SK-N-SH (cell line): ENCODE measurements at regions not wholly inside any gene's neighbourhood (a gene's known extent, or its start where the extent isn't known, plus 50 kb on each side); places are given as distances from the start of the nearest gene placed in this dataset.

Source experiments
- CTCF ChIA-PET: fragments of 300-600, 350-600 bp; formaldehyde crosslinking; extraction: SDS; loops from one replicate; lab custom pipeline; 2021; lab: Yijun Ruan, JAX
- POLR2A ChIA-PET: fragments of 350-600 bp; sonication (Branson Sonifier 250); formaldehyde crosslinking; extraction: SDS; loops from one replicate; lab custom pipeline; 2020; ENCODE audit warnings: antibody characterized with exemption, inconsistent platforms; lab: Yijun Ruan, JAX
- DNase-seq: peaks from one replicate; pipeline ENCODE4 v3.0.0; 2012
- H2AFZ ChIP-seq: fragments of 200-600 bp; sonication (generic); 2 replicates; pipeline ENCODE4 v1.8.1; 2016; ENCODE audit warnings: antibody characterized with exemption, mild to moderate bottlenecking, low read depth
- H3F3A ChIP-seq: fragments of 200-600 bp; sonication (generic); replicated peaks from 2 replicates; pipeline ENCODE3; 2016; ENCODE audit warnings: antibody characterized with exemption, mild to moderate bottlenecking; ENCODE audit not compliant: insufficient read depth
- H3K27ac ChIP-seq, 2 experiments: fragments of 200-500 bp in 1 of 2; fragments of 200-600 bp in 1 of 2; sonication (Bioruptor generic) in 1 of 2; sonication (generic), shearing (Covaris generic) in 1 of 2; 2 replicates each; pipeline versions ENCODE4 v1.5.1 to v1.6.1; 2014 to 2016; ENCODE audit warnings: low read depth in 2 of 2, inconsistent platforms in 1 of 2, low read length in 1 of 2, mild to moderate bottlenecking in 1 of 2, mixed read lengths in 1 of 2
- H3K27me3 ChIP-seq: fragments of 200-600 bp; sonication (generic), shearing (Covaris generic); 2 replicates; pipeline ENCODE4 v1.6.1; 2016; ENCODE audit warnings: mixed run types; ENCODE audit not compliant: insufficient read depth
- H3K36me3 ChIP-seq, 2 experiments: fragments of 200-500 bp in 1 of 2; fragments of 200-600 bp in 1 of 2; sonication (Bioruptor generic) in 1 of 2; sonication (generic) in 1 of 2; replicated peaks in 1 of 2; 2 replicates each; pipeline versions ENCODE3 to v1.5.1; 2014 to 2016; ENCODE audit warnings: low read length in 1 of 2, mild to moderate bottlenecking in 1 of 2; ENCODE audit not compliant: insufficient read depth in 2 of 2, control insufficient read depth in 1 of 2
- H3K4me1 ChIP-seq, 2 experiments: fragments of 200-500 bp in 1 of 2; fragments of 200-600 bp in 1 of 2; sonication (Bioruptor generic) in 1 of 2; sonication (generic), shearing (Covaris generic) in 1 of 2; 2 replicates each; pipeline versions ENCODE4 v1.5.1 to v1.6.1; 2014 to 2016; ENCODE audit warnings: low read depth in 1 of 2, low read length in 1 of 2, mixed run types in 1 of 2; ENCODE audit not compliant: insufficient read depth in 2 of 2, control insufficient read depth in 1 of 2
- H3K4me2 ChIP-seq: fragments of 200-600 bp; sonication (generic), shearing (Covaris generic); 2 replicates; pipeline ENCODE4 v1.6.1; 2017; ENCODE audit warnings: mixed run types
- H3K4me3 ChIP-seq, 2 experiments: fragments of 200-500 bp in 1 of 2; fragments of 200-600 bp in 1 of 2; sonication (Bioruptor generic) in 1 of 2; sonication (generic), shearing (Covaris generic) in 1 of 2; 2 replicates each; pipeline versions ENCODE4 v1.5.1 to v1.8.1; 2014 to 2016; ENCODE audit warnings: low read depth in 2 of 2, inconsistent platforms in 1 of 2, low read length in 1 of 2, mild to moderate bottlenecking in 1 of 2, mixed read lengths in 1 of 2, moderate library complexity in 1 of 2
- H3K79me2 ChIP-seq: fragments of 200-600 bp; sonication (generic); 2 replicates; pipeline ENCODE4 v1.8.1; 2017; ENCODE audit warnings: mild to moderate bottlenecking; ENCODE audit not compliant: insufficient read depth
- H3K9ac ChIP-seq: fragments of 200-600 bp; sonication (generic); 2 replicates; pipeline ENCODE4 v1.6.1; 2017; ENCODE audit warnings: mixed run types
- H3K9me2 ChIP-seq: fragments of 200-600 bp; sonication (generic); 2 replicates; pipeline ENCODE4 v1.6.1; 2017; ENCODE audit warnings: mixed run types
- H3K9me3 ChIP-seq: fragments of 200-600 bp; sonication (generic); 2 replicates; pipeline ENCODE4 v1.6.1; 2017; ENCODE audit warnings: mixed run types, mild to moderate bottlenecking, moderate library complexity
- H4K20me1 ChIP-seq: fragments of 200-600 bp; sonication (generic); 2 replicates; pipeline ENCODE4 v1.6.1; 2017; ENCODE audit warnings: mild to moderate bottlenecking, mixed run types; ENCODE audit not compliant: insufficient read depth
- EP300 ChIP-seq, 2 experiments: IDR thresholded peaks; 2 replicates each; pipeline versions ENCODE4 v1.4.0 to v1.6.1; 2012; ENCODE audit warnings: borderline replicate concordance in 1 of 2, low read depth in 1 of 2, low read length in 1 of 2
- EZH2phosphoT487 ChIP-seq: fragments of 200-600 bp; sonication (generic); IDR thresholded peaks from 2 replicates; pipeline ENCODE4 v1.6.1; 2017; ENCODE audit warnings: low read depth, mixed run types, mild to moderate bottlenecking, antibody characterized with exemption, moderate library complexity, borderline replicate concordance
- MEF2A ChIP-seq: IDR thresholded peaks from 2 replicates; pipeline ENCODE4 v1.4.0; 2012; ENCODE audit warnings: low read depth, borderline replicate concordance
- RXRA ChIP-seq: IDR thresholded peaks from 2 replicates; pipeline ENCODE4 v1.4.0; 2012; ENCODE audit warnings: low read depth, mild to moderate bottlenecking, borderline replicate concordance
- SMC3 ChIP-seq: IDR thresholded peaks from 2 replicates; pipeline ENCODE4 v1.6.1; 2012; ENCODE audit warnings: low read depth, low read length, improper control_type of control experiment
- TCF12 ChIP-seq: IDR thresholded peaks from 2 replicates; pipeline ENCODE4 v1.4.0; 2012
- YY1 ChIP-seq: IDR thresholded peaks from 2 replicates; pipeline ENCODE4 v1.4.0; 2012; ENCODE audit warnings: low read depth, mild to moderate bottlenecking
- WGBS: methylation state at CpG from one replicate; pipeline ENCODE4 v1.1.6; 2017; ENCODE audit warnings: low lambda C conversion rate; 5-methylcytosine and 5-hydroxymethylcytosine counted together
- TF ChIP-seq, protein P1 (sequence below): IDR thresholded peaks from 2 replicates; pipeline ENCODE4 v1.6.1; 2012; ENCODE audit warnings: mild to moderate bottlenecking, low read depth, low read length, moderate library complexity
- TF ChIP-seq, protein P2 (sequence below): fragments of 150-350 bp; IDR thresholded peaks from 2 replicates; pipeline ENCODE4 v1.6.1; 2016; ENCODE audit warnings: mild to moderate bottlenecking, low read depth, low read length
- TF ChIP-seq, protein P3 (sequence below): IDR thresholded peaks from 2 replicates; pipeline ENCODE4; 2012
- TF ChIP-seq, protein P4 (sequence below): IDR thresholded peaks from 2 replicates; pipeline ENCODE4 v1.4.0; 2012; ENCODE audit warnings: low read depth, borderline replicate concordance

DNA sequence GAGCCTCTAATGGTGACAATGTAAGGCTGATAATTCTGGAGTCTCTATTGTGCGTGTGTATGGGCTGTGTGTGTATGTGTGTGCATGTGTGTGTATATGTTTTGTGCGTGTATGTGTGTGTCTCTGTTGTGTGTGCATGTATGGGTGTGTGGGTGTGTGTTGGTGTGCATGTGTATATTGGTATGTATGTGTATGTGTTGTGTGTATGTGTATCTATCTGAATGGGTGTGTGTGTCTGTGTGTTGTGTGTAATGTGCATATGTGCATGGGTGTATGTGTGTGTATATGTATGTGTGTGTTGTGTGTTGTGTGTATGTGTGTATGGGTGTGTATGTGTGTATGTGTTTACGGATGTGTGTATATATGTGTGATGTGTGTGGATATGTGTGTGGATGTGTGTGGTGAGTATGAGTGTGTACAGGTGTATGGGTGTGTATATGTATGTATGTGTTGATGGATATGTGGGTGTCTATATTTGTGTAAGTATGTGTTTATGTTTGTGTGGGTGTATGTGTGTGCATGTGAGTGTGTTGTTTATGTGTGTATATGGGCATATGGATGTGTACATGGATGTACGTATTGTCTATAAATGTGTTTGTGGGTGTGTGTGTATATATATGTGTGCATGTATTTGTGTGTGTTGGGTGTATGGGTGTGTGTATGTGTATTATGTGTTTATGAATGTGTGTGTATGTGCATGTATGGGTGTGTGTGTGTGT, 366.7 kb downstream of the UQCRFS1 start:
- Histone ChIP-seq H3K27me3 (no peaks in the 10 kb centered on the region; the same call in 1 of the 2 replicates), H3K4me1 (no peaks in the 10 kb centered on the region), H3K9me2 (no peaks in the 10 kb centered on the region), H3K4me2 (no peak overlapping the region), H4K20me1 (no peaks in the 10 kb centered on the region), H3K9ac (no peak overlapping the region), H3K9me3 (no peaks in the 10 kb centered on the region), H2AFZ (no peak overlapping the region), H3K79me2 (no peaks in the 10 kb centered on the region), H3F3A (no peaks in the 10 kb centered on the region), H3K27ac (no peak overlapping the region), H3K36me3 (no peaks in the 10 kb centered on the region), H3K4me3 (no peak overlapping the region)
- ChIA-PET POLR2A (no interaction called here), CTCF (no interaction called here)
- TF ChIP-seq, protein P1, sequence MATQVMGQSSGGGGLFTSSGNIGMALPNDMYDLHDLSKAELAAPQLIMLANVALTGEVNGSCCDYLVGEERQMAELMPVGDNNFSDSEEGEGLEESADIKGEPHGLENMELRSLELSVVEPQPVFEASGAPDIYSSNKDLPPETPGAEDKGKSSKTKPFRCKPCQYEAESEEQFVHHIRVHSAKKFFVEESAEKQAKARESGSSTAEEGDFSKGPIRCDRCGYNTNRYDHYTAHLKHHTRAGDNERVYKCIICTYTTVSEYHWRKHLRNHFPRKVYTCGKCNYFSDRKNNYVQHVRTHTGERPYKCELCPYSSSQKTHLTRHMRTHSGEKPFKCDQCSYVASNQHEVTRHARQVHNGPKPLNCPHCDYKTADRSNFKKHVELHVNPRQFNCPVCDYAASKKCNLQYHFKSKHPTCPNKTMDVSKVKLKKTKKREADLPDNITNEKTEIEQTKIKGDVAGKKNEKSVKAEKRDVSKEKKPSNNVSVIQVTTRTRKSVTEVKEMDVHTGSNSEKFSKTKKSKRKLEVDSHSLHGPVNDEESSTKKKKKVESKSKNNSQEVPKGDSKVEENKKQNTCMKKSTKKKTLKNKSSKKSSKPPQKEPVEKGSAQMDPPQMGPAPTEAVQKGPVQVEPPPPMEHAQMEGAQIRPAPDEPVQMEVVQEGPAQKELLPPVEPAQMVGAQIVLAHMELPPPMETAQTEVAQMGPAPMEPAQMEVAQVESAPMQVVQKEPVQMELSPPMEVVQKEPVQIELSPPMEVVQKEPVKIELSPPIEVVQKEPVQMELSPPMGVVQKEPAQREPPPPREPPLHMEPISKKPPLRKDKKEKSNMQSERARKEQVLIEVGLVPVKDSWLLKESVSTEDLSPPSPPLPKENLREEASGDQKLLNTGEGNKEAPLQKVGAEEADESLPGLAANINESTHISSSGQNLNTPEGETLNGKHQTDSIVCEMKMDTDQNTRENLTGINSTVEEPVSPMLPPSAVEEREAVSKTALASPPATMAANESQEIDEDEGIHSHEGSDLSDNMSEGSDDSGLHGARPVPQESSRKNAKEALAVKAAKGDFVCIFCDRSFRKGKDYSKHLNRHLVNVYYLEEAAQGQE = no peak
- TF ChIP-seq, protein P2, sequence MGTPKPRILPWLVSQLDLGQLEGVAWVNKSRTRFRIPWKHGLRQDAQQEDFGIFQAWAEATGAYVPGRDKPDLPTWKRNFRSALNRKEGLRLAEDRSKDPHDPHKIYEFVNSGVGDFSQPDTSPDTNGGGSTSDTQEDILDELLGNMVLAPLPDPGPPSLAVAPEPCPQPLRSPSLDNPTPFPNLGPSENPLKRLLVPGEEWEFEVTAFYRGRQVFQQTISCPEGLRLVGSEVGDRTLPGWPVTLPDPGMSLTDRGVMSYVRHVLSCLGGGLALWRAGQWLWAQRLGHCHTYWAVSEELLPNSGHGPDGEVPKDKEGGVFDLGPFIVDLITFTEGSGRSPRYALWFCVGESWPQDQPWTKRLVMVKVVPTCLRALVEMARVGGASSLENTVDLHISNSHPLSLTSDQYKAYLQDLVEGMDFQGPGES = no peak
- no peak for TF ChIP-seq EZH2phosphoT487
- 13% methylated on average over 4 of the region's 4 CpGs for WGBS
- DNase-seq = no peak

DNA sequence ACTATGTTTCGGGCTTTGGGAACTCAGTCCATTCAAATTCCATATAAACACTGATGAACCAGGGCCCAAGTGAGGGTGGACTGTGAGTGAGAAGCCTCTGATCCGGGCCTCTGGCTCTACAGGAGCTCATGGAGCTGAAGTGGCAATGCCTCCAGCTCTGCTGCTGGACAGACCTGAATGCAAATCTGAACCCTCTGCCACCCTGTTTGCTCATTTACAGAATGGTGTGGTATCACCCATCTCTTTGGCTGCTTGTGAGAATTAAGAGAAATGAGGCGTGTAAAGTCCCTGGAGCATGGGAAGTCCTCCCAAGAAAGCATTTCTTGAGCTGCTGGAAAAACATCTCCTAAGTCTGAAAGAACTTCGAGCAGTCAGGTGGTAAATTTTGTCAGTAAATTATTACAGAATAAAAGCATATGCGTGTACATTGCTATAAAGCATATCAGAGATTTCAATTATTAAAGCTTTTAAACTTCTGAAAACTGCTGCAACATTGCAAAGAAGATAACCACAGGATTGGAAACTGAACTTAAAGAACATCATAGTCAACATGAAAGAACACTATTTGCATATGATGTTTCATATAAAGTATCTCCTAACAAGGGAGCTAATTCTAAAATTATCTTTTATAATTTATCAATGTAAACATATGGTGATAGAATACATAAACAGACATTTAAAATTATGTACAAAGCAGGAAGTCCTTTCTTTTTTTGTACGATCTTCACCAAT, 369.0 kb downstream of the UQCRFS1 start:
- 4% methylated on average over 6 of the region's 6 CpGs for WGBS
- TF ChIP-seq TCF12 (no peak), MEF2A (no peak), EP300 (IDR thresholded peaks at IDR 0.05; ENCODE audit: borderline replicate concordance in 1 of 2, low read depth in 1 of 2, low read length in 1 of 2) (no peak), YY1 (no peak), SMC3 (no peak), RXRA (no peak)
- TF ChIP-seq, protein P1 = no peak
- TF ChIP-seq, protein P3, sequence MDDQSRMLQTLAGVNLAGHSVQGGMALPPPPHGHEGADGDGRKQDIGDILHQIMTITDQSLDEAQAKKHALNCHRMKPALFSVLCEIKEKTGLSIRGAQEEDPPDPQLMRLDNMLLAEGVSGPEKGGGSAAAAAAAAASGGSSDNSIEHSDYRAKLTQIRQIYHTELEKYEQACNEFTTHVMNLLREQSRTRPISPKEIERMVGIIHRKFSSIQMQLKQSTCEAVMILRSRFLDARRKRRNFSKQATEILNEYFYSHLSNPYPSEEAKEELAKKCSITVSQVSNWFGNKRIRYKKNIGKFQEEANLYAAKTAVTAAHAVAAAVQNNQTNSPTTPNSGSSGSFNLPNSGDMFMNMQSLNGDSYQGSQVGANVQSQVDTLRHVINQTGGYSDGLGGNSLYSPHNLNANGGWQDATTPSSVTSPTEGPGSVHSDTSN = no peak
- TF ChIP-seq, protein P2 = no peak
- TF ChIP-seq, protein P4, sequence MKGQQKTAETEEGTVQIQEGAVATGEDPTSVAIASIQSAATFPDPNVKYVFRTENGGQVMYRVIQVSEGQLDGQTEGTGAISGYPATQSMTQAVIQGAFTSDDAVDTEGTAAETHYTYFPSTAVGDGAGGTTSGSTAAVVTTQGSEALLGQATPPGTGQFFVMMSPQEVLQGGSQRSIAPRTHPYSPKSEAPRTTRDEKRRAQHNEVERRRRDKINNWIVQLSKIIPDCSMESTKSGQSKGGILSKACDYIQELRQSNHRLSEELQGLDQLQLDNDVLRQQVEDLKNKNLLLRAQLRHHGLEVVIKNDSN = no peak

More for the DNA sequence above, 369.0 kb downstream of the UQCRFS1 start:
- H2AFZ ChIP-seq = no peak overlapping the region
- DNase-seq = no peak
- no peaks in the 10 kb centered on the region for H3F3A ChIP-seq
- H4K20me1 ChIP-seq = no peaks in the 10 kb centered on the region
- H3K36me3 ChIP-seq = no peaks in the 10 kb centered on the region
- H3K4me1 ChIP-seq = no peaks in the 10 kb centered on the region
- POLR2A ChIA-PET = no interaction called here
- H3K4me3 ChIP-seq = no peak overlapping the region
- H3K27ac ChIP-seq = no peak overlapping the region
- CTCF ChIA-PET = no interaction called here
- peaks cover 10% of the 10 kb centered on the region; the same call in 1 of the 2 replicates for H3K27me3 ChIP-seq
- H3K4me2 ChIP-seq = no peak overlapping the region
- H3K9me2 ChIP-seq = no peaks in the 10 kb centered on the region
- no peaks in the 10 kb centered on the region for H3K79me2 ChIP-seq
- no peak overlapping the region for H3K9ac ChIP-seq
- H3K9me3 ChIP-seq = no peaks in the 10 kb centered on the region
